ENCODE measurements at regions not wholly inside any gene's neighbourhood (a gene's known extent, or its start where the extent isn't known, plus 50 kb on each side); places are given as distances from the start of the nearest gene placed in this dataset.
"Not testable (repeated sequence)": the region's sequence is repeated elsewhere in the genome, so short reads cannot be mapped to it uniquely, and the experiment has no call there.

- no peak for DNase-seq (ENCODE audit: low read depth in 4 of 4, low spot score in 3 of 4)
These were observed 750.2 kb upstream of the SLITRK5 start for GRCh38 chr13:86920961-86921360.

- DNase-seq (ENCODE audit: low read depth in 4 of 4, low spot score in 3 of 4) = no peak
These were observed 748.2 kb upstream of the SLITRK5 start for GRCh38 chr13:86922936-86923335.

GRCh38 chr13:86926916-86927315 is 744.3 kb upstream of the SLITRK5 start:
- DNase-seq (ENCODE audit: low read depth in 4 of 4, low spot score in 3 of 4) = not testable (repeated sequence)

- DNase-seq (ENCODE audit: low read depth in 4 of 4, low spot score in 3 of 4) = peak in 1 of 4 donors; percentile 2
These were observed 738.3 kb upstream of the SLITRK5 start for GRCh38 chr13:86932776-86933334.

- DNase-seq (ENCODE audit: low read depth in 4 of 4, low spot score in 3 of 4) = no peak
These were observed 737.5 kb upstream of the SLITRK5 start for GRCh38 chr13:86933676-86934075.

GRCh38 chr13:86937316-86937715 is 733.9 kb upstream of the SLITRK5 start:
- no peak for DNase-seq (ENCODE audit: low read depth in 4 of 4, low spot score in 3 of 4)

GRCh38 chr13:86945584-86945983 is 725.6 kb upstream of the SLITRK5 start:
- no peak for DNase-seq (ENCODE audit: low read depth in 4 of 4, low spot score in 3 of 4)

GRCh38 chr13:86946734-86947133 is 724.4 kb upstream of the SLITRK5 start:
- no peak for DNase-seq (ENCODE audit: low read depth in 4 of 4, low spot score in 3 of 4)

GRCh38 chr13:86954341-86954740 is 716.8 kb upstream of the SLITRK5 start:
- no peak for DNase-seq (ENCODE audit: low read depth in 4 of 4, low spot score in 3 of 4)

- DNase-seq (ENCODE audit: low read depth in 4 of 4, low spot score in 3 of 4) = no peak
These were observed 710.3 kb upstream of the SLITRK5 start for GRCh38 chr13:86960876-86961275.

- no peak for DNase-seq (ENCODE audit: low read depth in 4 of 4, low spot score in 3 of 4)
These were observed 696.7 kb upstream of the SLITRK5 start for GRCh38 chr13:86974251-86974994.

GRCh38 chr13:86974995-86975328 is 696.2 kb upstream of the SLITRK5 start:
- DNase-seq (ENCODE audit: low read depth in 4 of 4, low spot score in 3 of 4) = no peak

- DNase-seq (ENCODE audit: low read depth in 4 of 4, low spot score in 3 of 4) = no peak
These were observed 694.4 kb upstream of the SLITRK5 start for GRCh38 chr13:86976521-86977324.

GRCh38 chr13:86986448-86986847 is 684.7 kb upstream of the SLITRK5 start:
- DNase-seq (ENCODE audit: low read depth in 4 of 4, low spot score in 3 of 4) = no peak

GRCh38 chr13:86992251-86992650 is 678.9 kb upstream of the SLITRK5 start:
- no peak for DNase-seq (ENCODE audit: low read depth in 4 of 4, low spot score in 3 of 4)

- no peak for DNase-seq (ENCODE audit: low read depth in 4 of 4, low spot score in 3 of 4)
These were observed 667.9 kb upstream of the SLITRK5 start for GRCh38 chr13:87003265-87003664.

- no peak for DNase-seq (ENCODE audit: low read depth in 4 of 4, low spot score in 3 of 4)
These were observed 665.7 kb upstream of the SLITRK5 start for GRCh38 chr13:87005511-87005910.

GRCh38 chr13:87035526-87035925 is 635.6 kb upstream of the SLITRK5 start:
- DNase-seq (ENCODE audit: low read depth in 4 of 4, low spot score in 3 of 4) = no peak

GRCh38 chr13:87042946-87043345 is 628.2 kb upstream of the SLITRK5 start:
- no peak for DNase-seq (ENCODE audit: low read depth in 4 of 4, low spot score in 3 of 4)

GRCh38 chr13:87052731-87053130 is 618.4 kb upstream of the SLITRK5 start:
- DNase-seq (ENCODE audit: low read depth in 4 of 4, low spot score in 3 of 4) = no peak

GRCh38 chr13:87057807-87058520 is 613.2 kb upstream of the SLITRK5 start:
- no peak for DNase-seq (ENCODE audit: low read depth in 4 of 4, low spot score in 3 of 4)

Data from right renal pelvis (tissue), 4 donors.